Activated CD4-positive, alpha-beta T cell treated with anti-CD3 and anti-CD28 coated beads for 48 hours (primary cell): ENCODE measurements at regions not wholly inside any gene's neighbourhood (a gene's known extent, or its start where the extent isn't known, plus 50 kb on each side); places are given as distances from the start of the nearest gene placed in this dataset.

ENCODE experiments used
- DNase-seq: peaks from one replicate; pipeline ENCODE4 v3.0.0-alpha.2; 2020

GRCh38 chr14:42437809-42438208 lies 831.1 kb downstream of the LRFN5 start:
- DNase-seq: no peak

- no peak for DNase-seq
Observed at GRCh38 chr14:42429401-42429800, 822.7 kb downstream of the LRFN5 start.

GRCh38 chr14:42428996-42429395 lies 822.3 kb downstream of the LRFN5 start:
- DNase-seq: no peak

GRCh38 chr14:42424501-42424900 lies 817.8 kb downstream of the LRFN5 start:
- DNase-seq: no peak

- DNase-seq: no peak
Observed at GRCh38 chr14:42421377-42422078, 814.9 kb downstream of the LRFN5 start.

- DNase-seq: no peak
Observed at GRCh38 chr14:42420071-42420470, 813.4 kb downstream of the LRFN5 start.

GRCh38 chr14:42407153-42407552 lies 800.5 kb downstream of the LRFN5 start:
- no peak for DNase-seq

- no peak for DNase-seq
Observed at GRCh38 chr14:42391146-42391834, 784.6 kb downstream of the LRFN5 start.

GRCh38 chr14:42378880-42379279 lies 772.2 kb downstream of the LRFN5 start:
- no peak for DNase-seq

GRCh38 chr14:42378274-42378673 lies 771.6 kb downstream of the LRFN5 start:
- DNase-seq: no peak

- DNase-seq: no peak
Observed at GRCh38 chr14:42374332-42374731, 767.7 kb downstream of the LRFN5 start.

GRCh38 chr14:42370056-42370455 lies 763.4 kb downstream of the LRFN5 start:
- no peak for DNase-seq

- no peak for DNase-seq
Observed at GRCh38 chr14:42368234-42368633, 761.6 kb downstream of the LRFN5 start.

GRCh38 chr14:42353315-42353714 lies 746.6 kb downstream of the LRFN5 start:
- DNase-seq: no peak

GRCh38 chr14:42335918-42336317 lies 729.2 kb downstream of the LRFN5 start:
- DNase-seq: no peak

GRCh38 chr14:42334931-42335330 lies 728.3 kb downstream of the LRFN5 start:
- no peak for DNase-seq

- no peak for DNase-seq
Observed at GRCh38 chr14:42323426-42323825, 716.8 kb downstream of the LRFN5 start.

- DNase-seq: no peak
Observed at GRCh38 chr14:42322531-42323284, 716.0 kb downstream of the LRFN5 start.

- DNase-seq: no peak
Observed at GRCh38 chr14:42319996-42320395, 713.3 kb downstream of the LRFN5 start.

- no peak for DNase-seq
Observed at GRCh38 chr14:42316693-42317092, 710.0 kb downstream of the LRFN5 start.

GRCh38 chr14:42311876-42312275 lies 705.2 kb downstream of the LRFN5 start:
- no peak for DNase-seq

- DNase-seq: no peak
Observed at GRCh38 chr14:42307239-42307825, 700.7 kb downstream of the LRFN5 start.

GRCh38 chr14:42299692-42300091 lies 693.0 kb downstream of the LRFN5 start:
- no peak for DNase-seq

- no peak for DNase-seq
Observed at GRCh38 chr14:42293180-42293579, 686.5 kb downstream of the LRFN5 start.
